ENCODE measurements at regions not wholly inside any gene's neighbourhood (a gene's known extent, or its start where the extent isn't known, plus 50 kb on each side); places are given as distances from the start of the nearest gene placed in this dataset.

DNA sequence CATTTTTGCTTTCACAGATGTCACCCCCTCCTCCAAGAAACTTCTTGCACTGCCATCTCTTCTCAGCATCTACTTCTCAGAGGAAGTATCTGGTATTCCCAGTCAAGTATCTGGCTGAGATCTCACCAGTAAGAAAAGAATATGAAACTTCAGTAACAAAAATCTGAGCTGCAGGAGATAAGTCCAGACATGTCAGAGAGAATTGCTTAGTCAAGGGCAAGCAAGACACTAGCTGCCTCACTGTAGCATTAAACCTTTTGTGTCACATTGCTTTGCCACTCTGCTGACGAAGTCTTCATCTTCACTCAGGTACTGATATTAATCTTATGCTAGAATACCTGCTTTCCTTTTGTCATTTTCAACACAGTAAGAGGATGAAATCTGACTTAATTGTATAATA is 70.6 kb upstream of the ZC3H12C start:
- Histone ChIP-seq H3K27ac (ENCODE audit: low read depth in 1 of 2, low read length in 2 of 2) (no peak overlapping the region), H3K4me3 (ENCODE audit: low read length) (no peak overlapping the region), H3K9me3 (ENCODE audit: control insufficient read depth in 1 of 2, insufficient read depth in 1 of 2, low read length in 2 of 2) (peaks cover 0 to 3% of the 10 kb centered on the region in 2 experiments), H3K27me3 (ENCODE audit: control insufficient read depth in 1 of 2, insufficient read depth in 2 of 2, low read length in 2 of 2) (no peaks in the 10 kb centered on the region), H3K36me3 (ENCODE audit: insufficient read depth, low read length) (no peaks in the 10 kb centered on the region), H3K4me1 (ENCODE audit: insufficient read depth, low read length) (no peaks in the 10 kb centered on the region)
- intact Hi-C loops (cut with DNase I, micrococcal nuclease) = no loop called here
- TF ChIP-seq, protein P1, sequence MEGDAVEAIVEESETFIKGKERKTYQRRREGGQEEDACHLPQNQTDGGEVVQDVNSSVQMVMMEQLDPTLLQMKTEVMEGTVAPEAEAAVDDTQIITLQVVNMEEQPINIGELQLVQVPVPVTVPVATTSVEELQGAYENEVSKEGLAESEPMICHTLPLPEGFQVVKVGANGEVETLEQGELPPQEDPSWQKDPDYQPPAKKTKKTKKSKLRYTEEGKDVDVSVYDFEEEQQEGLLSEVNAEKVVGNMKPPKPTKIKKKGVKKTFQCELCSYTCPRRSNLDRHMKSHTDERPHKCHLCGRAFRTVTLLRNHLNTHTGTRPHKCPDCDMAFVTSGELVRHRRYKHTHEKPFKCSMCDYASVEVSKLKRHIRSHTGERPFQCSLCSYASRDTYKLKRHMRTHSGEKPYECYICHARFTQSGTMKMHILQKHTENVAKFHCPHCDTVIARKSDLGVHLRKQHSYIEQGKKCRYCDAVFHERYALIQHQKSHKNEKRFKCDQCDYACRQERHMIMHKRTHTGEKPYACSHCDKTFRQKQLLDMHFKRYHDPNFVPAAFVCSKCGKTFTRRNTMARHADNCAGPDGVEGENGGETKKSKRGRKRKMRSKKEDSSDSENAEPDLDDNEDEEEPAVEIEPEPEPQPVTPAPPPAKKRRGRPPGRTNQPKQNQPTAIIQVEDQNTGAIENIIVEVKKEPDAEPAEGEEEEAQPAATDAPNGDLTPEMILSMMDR (IDR thresholded peaks at IDR 0.05) = no peak
- ChIA-PET POLR2A (no interaction called here), CTCF (no interaction called here)
- Mint-ChIP-seq H3K4me1 (ENCODE audit: low read depth) (no peaks in the 10 kb centered on the region), H3K36me3 (ENCODE audit: low read depth) (no peaks in the 10 kb centered on the region), H3K9me3 (no peaks in the 10 kb centered on the region), H3K4me3 (no peak overlapping the region), H3K27ac (no peak overlapping the region), H3K27me3 (no peaks in the 10 kb centered on the region)
- no peak for ATAC-seq (ENCODE audit: poor library complexity)
- no peak for DNase-seq

- no peaks in the 10 kb centered on the region for H3K27me3 ChIP-seq (ENCODE audit: control insufficient read depth in 1 of 2, insufficient read depth in 2 of 2, low read length in 2 of 2)
- Mint-ChIP-seq H3K36me3 (ENCODE audit: low read depth) (no peaks in the 10 kb centered on the region), H3K4me1 (ENCODE audit: low read depth) (no peaks in the 10 kb centered on the region), H3K27ac (no peak overlapping the region), H3K9me3 (no peaks in the 10 kb centered on the region), H3K27me3 (no peaks in the 10 kb centered on the region), H3K4me3 (no peak overlapping the region)
- TF ChIP-seq, protein P1 (IDR thresholded peaks at IDR 0.05) = no peak
- H3K36me3 ChIP-seq (ENCODE audit: insufficient read depth, low read length) = no peaks in the 10 kb centered on the region
- ChIA-PET POLR2A (no interaction called here), CTCF (no interaction called here)
- no peak overlapping the region for H3K27ac ChIP-seq (ENCODE audit: low read depth in 1 of 2, low read length in 2 of 2)
- H3K4me3 ChIP-seq (ENCODE audit: low read length) = no peak overlapping the region
- peaks cover 0 to 3% of the 10 kb centered on the region in 2 experiments for H3K9me3 ChIP-seq (ENCODE audit: control insufficient read depth in 1 of 2, insufficient read depth in 1 of 2, low read length in 2 of 2)
- intact Hi-C loops (cut with DNase I, micrococcal nuclease) = no loop called here
- DNase-seq (no peak), ATAC-seq (ENCODE audit: poor library complexity) (no peak)
- H3K4me1 ChIP-seq (ENCODE audit: insufficient read depth, low read length) = no peaks in the 10 kb centered on the region
Observed at GRCh38 chr11:110023711-110024110, 69.5 kb upstream of the ZC3H12C start.

GRCh38 chr11:110026858-110027626 is 66.2 kb upstream of the ZC3H12C start:
- H3K36me3 ChIP-seq (ENCODE audit: insufficient read depth, low read length) = no peaks in the 10 kb centered on the region
- peak in 3 of 14 experiments; percentile 25 to 70 (median 58) for DNase-seq
- TF ChIP-seq, protein P1 (IDR thresholded peaks at IDR 0.05) = no peak
- ChIA-PET CTCF (no interaction called here), POLR2A (no interaction called here)
- H3K4me3 ChIP-seq (ENCODE audit: low read length) = no peak overlapping the region
- H3K9me3 ChIP-seq (ENCODE audit: control insufficient read depth in 1 of 2, insufficient read depth in 1 of 2, low read length in 2 of 2) = peaks cover 0 to 3% of the 10 kb centered on the region in 2 experiments
- Mint-ChIP-seq H3K27ac (no peak overlapping the region), H3K36me3 (ENCODE audit: low read depth) (no peaks in the 10 kb centered on the region), H3K9me3 (no peaks in the 10 kb centered on the region), H3K27me3 (no peaks in the 10 kb centered on the region), H3K4me3 (no peak overlapping the region), H3K4me1 (ENCODE audit: low read depth) (no peaks in the 10 kb centered on the region)
- H3K27me3 ChIP-seq (ENCODE audit: control insufficient read depth in 1 of 2, insufficient read depth in 2 of 2, low read length in 2 of 2) = no peaks in the 10 kb centered on the region
- no peak overlapping the region for H3K27ac ChIP-seq (ENCODE audit: low read depth in 1 of 2, low read length in 2 of 2)
- intact Hi-C loops (cut with DNase I, micrococcal nuclease) = no loop called here
- ATAC-seq (ENCODE audit: poor library complexity) = no peak
- no peaks in the 10 kb centered on the region for H3K4me1 ChIP-seq (ENCODE audit: insufficient read depth, low read length)
